Breast epithelium (tissue), 3 donors: ENCODE measurements at regions not wholly inside any gene's neighbourhood (a gene's known extent, or its start where the extent isn't known, plus 50 kb on each side); places are given as distances from the start of the nearest gene placed in this dataset.

Source experiments
- POLR2A ChIP-seq: fragments of 450-650 bp; IDR thresholded peaks from one replicate; pipeline ENCODE4 v1.6.1; 2016; ENCODE audit warnings: antibody characterized with exemption, mild to moderate bottlenecking, moderate library complexity
- POLR2AphosphoS5 ChIP-seq, 3 donors: sonication (generic); formaldehyde crosslinking; IDR thresholded peaks; one replicate each; pipeline ENCODE4 v1.6.1; 2017; ENCODE audit warnings: antibody characterized with exemption in 3 of 3
- TF ChIP-seq, protein P1 (sequence below), 3 donors: fragments of 450-650 bp; IDR thresholded peaks; one replicate each; pipeline ENCODE4 v1.5.1; 2016 to 2017; ENCODE audit warnings: antibody characterized with exemption in 3 of 3, mild to moderate bottlenecking in 3 of 3, moderate library complexity in 3 of 3

DNA sequence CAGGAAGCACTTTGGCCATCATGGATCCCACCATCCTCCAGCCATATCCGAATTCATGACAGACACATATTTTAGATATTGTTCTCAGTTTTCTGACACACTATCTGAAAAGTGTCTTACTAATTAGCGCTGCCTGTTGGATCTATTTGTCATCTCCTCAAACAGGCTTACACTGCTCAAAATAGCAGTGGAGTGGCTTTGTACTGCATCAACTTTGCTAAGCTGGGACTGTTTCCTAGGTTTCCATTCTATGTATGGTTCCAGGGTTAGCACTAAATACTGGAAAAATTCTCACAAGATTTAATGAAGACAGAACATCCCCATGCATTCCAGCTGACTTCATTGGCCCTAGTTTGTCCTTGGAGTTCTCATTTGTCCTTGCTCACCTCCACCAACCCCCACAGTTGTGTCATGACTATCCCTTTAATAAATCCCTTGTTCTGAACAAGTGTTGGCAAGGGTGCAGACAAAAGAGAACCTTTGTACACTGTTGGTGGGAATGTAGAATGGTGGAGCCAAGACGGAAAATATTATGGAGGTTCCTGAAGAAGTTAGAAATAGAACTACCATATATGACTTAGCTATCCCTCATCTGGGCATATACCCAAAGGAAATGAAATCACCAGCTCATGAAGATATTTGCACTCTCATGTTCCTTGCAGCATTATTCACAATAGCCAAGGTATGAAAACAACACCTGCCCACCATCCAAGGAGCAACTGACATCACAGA lies 136.5 kb upstream of the RAI14 start:
- TF ChIP-seq POLR2A = no peak
- TF ChIP-seq, protein P1, sequence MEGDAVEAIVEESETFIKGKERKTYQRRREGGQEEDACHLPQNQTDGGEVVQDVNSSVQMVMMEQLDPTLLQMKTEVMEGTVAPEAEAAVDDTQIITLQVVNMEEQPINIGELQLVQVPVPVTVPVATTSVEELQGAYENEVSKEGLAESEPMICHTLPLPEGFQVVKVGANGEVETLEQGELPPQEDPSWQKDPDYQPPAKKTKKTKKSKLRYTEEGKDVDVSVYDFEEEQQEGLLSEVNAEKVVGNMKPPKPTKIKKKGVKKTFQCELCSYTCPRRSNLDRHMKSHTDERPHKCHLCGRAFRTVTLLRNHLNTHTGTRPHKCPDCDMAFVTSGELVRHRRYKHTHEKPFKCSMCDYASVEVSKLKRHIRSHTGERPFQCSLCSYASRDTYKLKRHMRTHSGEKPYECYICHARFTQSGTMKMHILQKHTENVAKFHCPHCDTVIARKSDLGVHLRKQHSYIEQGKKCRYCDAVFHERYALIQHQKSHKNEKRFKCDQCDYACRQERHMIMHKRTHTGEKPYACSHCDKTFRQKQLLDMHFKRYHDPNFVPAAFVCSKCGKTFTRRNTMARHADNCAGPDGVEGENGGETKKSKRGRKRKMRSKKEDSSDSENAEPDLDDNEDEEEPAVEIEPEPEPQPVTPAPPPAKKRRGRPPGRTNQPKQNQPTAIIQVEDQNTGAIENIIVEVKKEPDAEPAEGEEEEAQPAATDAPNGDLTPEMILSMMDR (IDR thresholded peaks at IDR 0.05) = no peak
- no peak for TF ChIP-seq POLR2AphosphoS5 (IDR thresholded peaks at IDR 0.05)
